Tibial nerve (tissue), 4 donors: ENCODE measurements at regions not wholly inside any gene's neighbourhood (a gene's known extent, or its start where the extent isn't known, plus 50 kb on each side); places are given as distances from the start of the nearest gene placed in this dataset.

Experiments used
- DNase-seq, 2 donors: peaks; one replicate each; pipeline ENCODE4 v3.0.0-alpha.2; 2019; ENCODE audit warnings: low spot score in 2 of 2
- H3K27ac ChIP-seq, 4 donors: fragments of 200-600 bp; sonication (generic) in 3 of 4; one replicate each; pipeline ENCODE4 v1.5.1; 2017 to 2019; ENCODE audit warnings: mild to moderate bottlenecking in 1 of 4
- H3K27me3 ChIP-seq, 2 donors: fragments of 200-600 bp; sonication (generic) in 1 of 2; one replicate each; pipeline versions ENCODE4 v1.5.1 to v1.6.0; 2017 to 2019
- H3K36me3 ChIP-seq, 3 donors: fragments of 200-600 bp; sonication (generic); one replicate each; pipeline ENCODE4 v1.5.1; 2018 to 2019
- H3K4me1 ChIP-seq, 4 donors: fragments of 200-600 bp; sonication (generic) in 3 of 4; one replicate each; pipeline ENCODE4 v1.5.1; 2017 to 2019
- H3K4me3 ChIP-seq, 4 donors: fragments of 200-600 bp; sonication (generic) in 3 of 4; one replicate each; pipeline ENCODE4 v1.5.1; 2017 to 2019; ENCODE audit warnings: mild to moderate bottlenecking in 1 of 4, moderate library complexity in 1 of 4
- H3K9me3 ChIP-seq, 4 donors: fragments of 200-600 bp; sonication (generic) in 3 of 4; one replicate each; pipeline ENCODE4 v1.5.1; 2017 to 2019
- CTCF ChIP-seq, 5 experiments: fragments of 200-600 bp in 3 of 5; fragments of 450-650 bp in 2 of 5; sonication (generic) in 3 of 5; IDR thresholded peaks; one replicate each; pipeline ENCODE4 v1.5.1; 2016 to 2019; ENCODE audit warnings: antibody characterized with exemption in 5 of 5, mild to moderate bottlenecking in 3 of 5, moderate library complexity in 2 of 5
- EP300 ChIP-seq, 2 donors: sonication (generic); formaldehyde crosslinking; IDR thresholded peaks; one replicate each; pipeline ENCODE4 v1.6.1; 2017; ENCODE audit warnings: antibody characterized with exemption in 2 of 2, mild to moderate bottlenecking in 1 of 2
- POLR2A ChIP-seq, 2 donors: fragments of 450-650 bp; IDR thresholded peaks; one replicate each; pipeline ENCODE4 v1.6.1; 2017; ENCODE audit warnings: antibody characterized with exemption in 2 of 2, mild to moderate bottlenecking in 2 of 2, moderate library complexity in 2 of 2
- WGBS, 2 donors: methylation state at CpG; one replicate each; pipeline ENCODE4 v1.1.5; 2018; 5-methylcytosine and 5-hydroxymethylcytosine counted together

- no peak for DNase-seq
- no peaks in the 10 kb centered on the region for H3K27me3 ChIP-seq
- H3K36me3 ChIP-seq: no peaks in the 10 kb centered on the region
- H3K9me3 ChIP-seq: peaks cover 0 to 8% (median 0%) of the 10 kb centered on the region in 4 donors
- H3K27ac ChIP-seq: peak overlapping the region in 2 of 4 donors; percentile 29 to 53
- H3K4me3 ChIP-seq: no peak overlapping the region
- H3K4me1 ChIP-seq: peaks cover 0 to 7% (median 0%) of the 10 kb centered on the region in 4 donors
- TF ChIP-seq CTCF (IDR thresholded peaks at IDR 0.05) (no peak), EP300 (IDR thresholded peaks at IDR 0.05) (no peak), POLR2A (IDR thresholded peaks at IDR 0.05) (no peak)
- 17 to 24% methylated on average over 7 of the region's 7 CpGs for WGBS, 2 donors
These were observed 162.6 kb downstream of the ETNK1 start for GRCh38 chr12:22787557-22787956.

- H3K9me3 ChIP-seq: peaks cover 0 to 8% (median 0%) of the 10 kb centered on the region in 4 donors
- H3K4me3 ChIP-seq: no peak overlapping the region
- H3K27me3 ChIP-seq: no peaks in the 10 kb centered on the region
- DNase-seq: no peak
- no peak overlapping the region for H3K27ac ChIP-seq
- WGBS, 2 donors: 95 to 96% methylated on average over 3 of the region's 3 CpGs
- TF ChIP-seq EP300 (IDR thresholded peaks at IDR 0.05): no peak
- no peak for TF ChIP-seq CTCF (IDR thresholded peaks at IDR 0.05)
- no peak for TF ChIP-seq POLR2A (IDR thresholded peaks at IDR 0.05)
- H3K36me3 ChIP-seq: no peaks in the 10 kb centered on the region
- H3K4me1 ChIP-seq: peaks cover 0 to 7% (median 0%) of the 10 kb centered on the region in 4 donors
These were observed 163.9 kb downstream of the ETNK1 start for GRCh38 chr12:22788913-22789312.

GRCh38 chr12:22792138-22792537 is 167.2 kb downstream of the ETNK1 start:
- Histone ChIP-seq H3K36me3 (no peaks in the 10 kb centered on the region), H3K27ac (no peak overlapping the region), H3K27me3 (no peaks in the 10 kb centered on the region), H3K9me3 (peaks cover 0 to 8% (median 0%) of the 10 kb centered on the region in 4 donors), H3K4me1 (peaks cover 0 to 3% (median 0%) of the 10 kb centered on the region in 4 donors), H3K4me3 (no peak overlapping the region)
- TF ChIP-seq EP300 (IDR thresholded peaks at IDR 0.05): no peak
- no peak for TF ChIP-seq POLR2A (IDR thresholded peaks at IDR 0.05)
- no peak for TF ChIP-seq CTCF (IDR thresholded peaks at IDR 0.05)
- DNase-seq: no peak
- 61 to 63% methylated on average over 4 of the region's 4 CpGs for WGBS, 2 donors

- no peak for TF ChIP-seq POLR2A (IDR thresholded peaks at IDR 0.05)
- TF ChIP-seq CTCF (IDR thresholded peaks at IDR 0.05): no peak
- no peak for TF ChIP-seq EP300 (IDR thresholded peaks at IDR 0.05)
- no peaks in the 10 kb centered on the region for H3K36me3 ChIP-seq
- WGBS, 2 donors: 63 to 93% methylated on average over 1 of the region's 1 CpG
- H3K9me3 ChIP-seq: peaks cover 0 to 2% (median 0%) of the 10 kb centered on the region in 4 donors
- H3K27me3 ChIP-seq: no peaks in the 10 kb centered on the region
- H3K4me3 ChIP-seq: no peak overlapping the region
- H3K27ac ChIP-seq: no peak overlapping the region
- no peaks in the 10 kb centered on the region for H3K4me1 ChIP-seq
- DNase-seq: no peak
These were observed 169.0 kb downstream of the ETNK1 start for GRCh38 chr12:22794017-22794416.

- TF ChIP-seq CTCF (IDR thresholded peaks at IDR 0.05): no peak
- no peak for TF ChIP-seq EP300 (IDR thresholded peaks at IDR 0.05)
- no peak for TF ChIP-seq POLR2A (IDR thresholded peaks at IDR 0.05)
- no peak for DNase-seq
- H3K9me3 ChIP-seq: no peaks in the 10 kb centered on the region
- no peaks in the 10 kb centered on the region for H3K36me3 ChIP-seq
- WGBS, 2 donors: 79 to 82% methylated on average over 4 of the region's 4 CpGs
- no peaks in the 10 kb centered on the region for H3K27me3 ChIP-seq
- no peaks in the 10 kb centered on the region for H3K4me1 ChIP-seq
- no peak overlapping the region for H3K27ac ChIP-seq
- no peak overlapping the region for H3K4me3 ChIP-seq
These were observed 172.1 kb downstream of the ETNK1 start for GRCh38 chr12:22796941-22797630.
